ES-I3 (cell line): ENCODE measurements at regions not wholly inside any gene's neighbourhood (a gene's known extent, or its start where the extent isn't known, plus 50 kb on each side); places are given as distances from the start of the nearest gene placed in this dataset.
"Not testable (repeated sequence)": the region's sequence is repeated elsewhere in the genome, so short reads cannot be mapped to it uniquely, and the experiment has no call there.

Experiments used
- H3K36me3 ChIP-seq: 2 replicates; pipeline ENCODE4 v1.6.1; 2013; ENCODE audit warnings: mild to moderate bottlenecking, low read length, control low read depth, moderate library complexity; ENCODE audit not compliant: insufficient read depth
- H3K4me1 ChIP-seq: 2 replicates; pipeline ENCODE4 v1.6.1; 2013; ENCODE audit warnings: mild to moderate bottlenecking, control low read depth, low read length; ENCODE audit not compliant: insufficient read depth
- H3K9ac ChIP-seq: 2 replicates; pipeline ENCODE4 v1.6.1; 2013; ENCODE audit warnings: low read depth, mild to moderate bottlenecking, low read length, moderate library complexity
- H3K9me3 ChIP-seq: 2 replicates; pipeline ENCODE4 v1.6.1; 2013; ENCODE audit warnings: mild to moderate bottlenecking, low read length, moderate library complexity; ENCODE audit not compliant: control insufficient read depth, insufficient read depth

DNA sequence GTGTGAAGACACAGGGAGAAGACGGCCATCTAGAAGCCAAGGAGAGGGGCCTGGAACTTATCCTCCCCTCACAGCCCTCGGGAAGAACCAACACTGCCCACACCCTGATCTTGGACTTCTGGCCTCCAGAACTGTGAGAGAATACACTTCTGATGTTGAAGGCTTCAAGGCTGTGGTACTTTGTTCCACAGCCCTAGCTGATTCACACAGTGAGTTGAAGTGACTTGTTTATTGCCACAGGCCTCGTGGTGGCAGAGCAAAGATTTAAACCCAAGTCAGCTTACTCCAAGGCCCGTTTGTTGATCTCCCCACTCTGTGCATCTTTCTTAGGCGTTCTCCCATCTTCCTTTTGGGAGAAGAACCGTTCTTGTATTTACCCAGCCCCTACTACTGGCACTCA lies 72.8 kb downstream of the CYTL1 start:
- Histone ChIP-seq H3K4me1 (no peaks in the 10 kb centered on the region), H3K9ac (no peak overlapping the region), H3K9me3 (no peaks in the 10 kb centered on the region), H3K36me3 (no peaks in the 10 kb centered on the region)

DNA sequence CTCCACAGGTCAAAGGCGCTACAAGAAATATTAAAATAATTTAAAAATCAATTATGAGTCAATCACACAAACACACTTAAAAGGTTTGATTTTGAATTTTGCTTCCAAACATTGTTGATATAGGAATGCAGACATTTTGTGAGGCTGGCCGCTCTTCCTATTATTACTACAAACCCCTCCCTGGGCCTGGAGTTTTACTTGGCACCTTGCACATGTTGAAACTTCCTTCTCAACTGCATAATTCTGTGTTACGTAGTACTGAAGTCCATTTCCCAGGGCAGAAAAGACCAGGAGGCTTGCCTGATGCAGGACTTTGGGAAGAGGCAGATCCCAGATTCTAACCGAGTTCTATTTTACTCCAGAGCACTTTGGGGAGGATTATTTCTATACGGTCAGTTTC lies 71.5 kb downstream of the CYTL1 start:
- Histone ChIP-seq H3K4me1 (no peaks in the 10 kb centered on the region), H3K9me3 (no peaks in the 10 kb centered on the region), H3K9ac (no peak overlapping the region), H3K36me3 (no peaks in the 10 kb centered on the region)

DNA sequence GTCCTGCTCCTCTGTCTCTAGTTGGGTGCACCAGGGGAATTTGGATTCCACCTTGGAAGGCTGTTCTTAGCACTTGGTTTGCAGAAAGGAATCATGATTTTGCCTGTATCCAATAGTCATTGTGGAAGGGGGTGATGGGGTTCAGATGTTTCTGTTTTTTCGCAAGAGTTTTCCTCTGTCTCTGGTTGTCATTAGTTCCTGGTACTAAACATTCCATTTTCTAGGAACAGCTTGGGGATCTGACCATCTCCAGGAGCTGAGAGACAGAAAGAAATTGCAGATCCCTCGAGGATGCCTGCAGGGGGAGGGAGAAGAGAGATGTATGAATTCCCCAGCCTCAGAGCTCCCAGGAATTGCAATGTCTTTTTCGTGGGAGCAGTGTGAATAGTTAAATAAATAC lies 70.9 kb downstream of the CYTL1 start:
- H3K4me1 ChIP-seq: no peaks in the 10 kb centered on the region
- no peaks in the 10 kb centered on the region for H3K9me3 ChIP-seq
- no peak overlapping the region for H3K9ac ChIP-seq
- no peaks in the 10 kb centered on the region for H3K36me3 ChIP-seq

DNA sequence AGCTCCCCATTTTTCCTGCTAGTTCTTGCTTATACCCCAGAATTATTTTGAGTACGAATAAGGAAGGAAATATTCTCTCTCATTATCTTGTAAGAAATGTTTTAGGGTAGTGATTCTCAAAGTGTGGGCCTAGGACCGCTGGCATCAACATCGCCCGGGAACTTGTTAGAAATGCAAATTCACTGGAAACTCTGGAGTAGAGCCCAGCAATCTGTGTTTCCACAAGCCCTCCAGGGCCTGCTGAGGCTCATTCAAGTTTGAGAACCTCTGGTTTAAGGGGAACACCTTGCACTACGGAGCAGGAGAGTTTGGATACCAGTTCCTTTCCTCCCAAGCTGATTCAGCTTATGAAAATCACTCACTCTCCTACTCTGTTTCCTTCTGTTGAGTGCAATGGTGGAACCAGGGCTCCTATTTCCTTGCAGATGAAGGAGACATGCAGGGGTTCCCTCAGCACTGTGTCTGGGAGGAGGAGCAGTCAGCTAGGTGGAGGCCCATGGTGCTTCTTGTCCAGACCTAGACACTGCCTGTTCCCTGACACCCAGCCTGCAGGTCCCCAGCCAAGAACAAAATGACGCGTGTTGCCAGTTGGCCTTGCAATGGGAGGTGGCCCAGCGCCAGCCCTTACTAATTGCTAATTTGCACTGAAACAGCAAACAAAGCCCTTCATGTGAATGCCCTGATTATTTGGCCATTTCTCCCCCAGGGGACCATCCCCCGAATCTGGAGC lies 68.5 kb downstream of the CYTL1 start:
- Histone ChIP-seq H3K4me1 (no peaks in the 10 kb centered on the region), H3K36me3 (no peaks in the 10 kb centered on the region), H3K9me3 (no peaks in the 10 kb centered on the region), H3K9ac (no peak overlapping the region)

DNA sequence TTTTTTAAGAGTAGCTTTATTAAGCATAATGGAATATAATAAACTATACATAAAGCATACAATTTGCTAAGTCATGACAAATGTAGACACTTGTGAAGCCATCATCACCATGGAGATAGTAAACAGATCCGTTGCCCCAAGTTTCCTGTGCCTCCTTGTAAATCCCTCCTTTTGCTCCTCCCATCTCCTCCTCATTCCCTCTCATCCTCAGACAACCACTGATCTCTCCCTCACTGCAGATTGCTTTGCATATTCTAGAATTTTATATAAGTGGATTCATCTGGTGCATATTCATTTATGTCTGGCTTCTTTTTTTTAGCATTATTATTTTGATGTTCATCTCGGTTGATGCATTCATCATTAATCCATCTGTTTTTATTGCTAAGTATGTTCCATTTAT lies 67.0 kb downstream of the CYTL1 start:
- H3K9me3 ChIP-seq: no peaks in the 10 kb centered on the region
- H3K9ac ChIP-seq: no peak overlapping the region
- H3K4me1 ChIP-seq: no peaks in the 10 kb centered on the region
- H3K36me3 ChIP-seq: no peaks in the 10 kb centered on the region

DNA sequence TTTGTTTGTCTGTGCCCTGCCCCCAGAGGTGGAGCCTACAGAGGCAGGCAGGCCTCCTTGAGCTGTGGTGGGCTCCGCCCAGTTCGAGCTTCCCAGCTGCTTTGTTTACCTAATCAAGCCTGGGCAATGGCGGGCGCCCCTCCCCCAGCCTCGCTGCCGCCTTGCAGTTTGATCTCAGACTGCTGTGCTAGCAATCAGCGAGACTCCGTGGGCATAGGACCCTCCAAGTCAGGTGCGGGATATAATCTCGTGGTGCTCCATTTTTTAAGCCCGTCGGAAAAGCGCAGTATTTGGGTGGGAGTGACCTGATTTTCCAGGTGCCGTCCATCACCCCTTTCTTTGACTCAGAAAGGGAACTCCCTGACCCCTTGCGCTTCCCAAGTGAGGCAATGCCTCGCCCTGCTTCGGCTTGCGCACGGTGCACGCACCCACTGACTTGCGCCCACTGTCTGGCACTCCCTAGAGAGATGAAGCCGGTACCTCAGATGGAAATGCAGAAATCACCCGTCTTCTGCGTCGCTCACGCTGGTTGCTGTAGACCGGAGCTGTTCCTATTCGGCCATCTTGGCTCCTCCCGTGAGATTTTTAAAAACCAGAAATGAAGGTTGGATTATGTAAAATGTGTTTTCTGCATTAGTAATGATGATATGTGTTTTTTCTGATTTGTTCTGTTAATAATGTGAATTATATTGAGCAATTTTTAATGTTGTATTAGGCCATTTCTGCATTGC lies 59.7 kb downstream of the CYTL1 start:
- Histone ChIP-seq H3K9me3 (peaks cover 12% of the 10 kb centered on the region), H3K9ac (peak overlapping the region; percentile 47; the same call in 1 of the 2 replicates)
- not testable (repeated sequence) for H3K36me3 ChIP-seq, H3K4me1 ChIP-seq

DNA sequence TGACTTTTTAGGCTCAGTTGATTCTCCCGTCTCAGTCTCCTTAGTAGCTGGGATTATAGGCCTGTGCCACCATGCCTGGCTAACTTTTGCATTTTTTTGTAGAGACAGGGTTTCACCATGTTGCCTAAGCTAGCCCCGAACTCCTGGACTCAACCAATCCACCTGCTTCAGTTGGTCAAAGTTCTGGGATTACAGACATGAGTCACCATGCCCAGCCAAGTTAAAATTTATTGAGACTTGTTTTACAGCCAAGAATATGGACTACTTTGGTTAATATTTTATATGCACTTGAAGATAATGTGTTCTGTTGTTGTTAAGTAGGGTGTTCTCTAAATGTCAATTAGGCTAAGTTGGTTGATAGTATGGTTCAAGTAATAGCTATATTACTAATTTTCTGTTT lies 58.7 kb downstream of the CYTL1 start:
- Histone ChIP-seq H3K4me1 (no peaks in the 10 kb centered on the region), H3K9me3 (peaks cover 12% of the 10 kb centered on the region), H3K36me3 (no peaks in the 10 kb centered on the region), H3K9ac (no peak overlapping the region)

DNA sequence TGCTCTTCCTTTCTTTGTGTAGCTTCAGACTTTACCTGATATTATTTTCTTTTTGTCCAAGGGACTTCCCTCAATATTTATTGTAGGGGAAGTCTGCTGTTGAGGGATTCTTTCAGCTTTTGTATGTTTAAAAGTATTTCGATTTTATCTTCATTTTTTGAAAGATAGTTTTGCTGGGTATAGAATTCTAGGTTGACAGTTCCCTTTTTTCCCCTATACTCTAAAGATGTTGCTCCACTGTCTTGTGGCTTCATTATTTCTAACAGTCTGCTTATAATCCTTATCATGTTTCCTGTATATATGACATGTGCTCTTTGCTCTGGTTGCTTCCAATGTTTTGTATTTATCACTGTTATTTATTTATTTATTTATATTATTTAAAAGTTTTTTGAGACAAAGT lies 57.3 kb downstream of the CYTL1 start:
- H3K4me1 ChIP-seq: no peaks in the 10 kb centered on the region
- no peak overlapping the region for H3K9ac ChIP-seq

DNA sequence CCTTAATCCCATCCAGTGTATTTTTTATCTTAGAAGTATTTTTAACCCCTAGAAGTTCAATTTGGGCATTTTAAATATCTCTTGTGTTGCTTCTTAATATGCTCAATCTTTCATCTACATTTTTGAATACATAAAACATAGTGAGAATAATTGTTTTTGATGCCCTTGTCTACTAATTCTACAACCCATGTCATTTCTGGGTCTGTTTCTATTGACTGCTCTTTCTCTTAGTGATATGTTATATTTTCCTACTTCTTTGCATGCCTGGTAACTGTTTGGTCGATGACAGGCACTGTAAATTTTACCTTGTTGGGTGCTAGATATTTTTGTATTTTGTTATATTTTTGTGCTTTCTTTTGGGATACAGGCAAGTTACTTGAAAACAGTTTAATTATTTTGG lies 56.3 kb downstream of the CYTL1 start:
- Histone ChIP-seq H3K9ac (no peak overlapping the region), H3K4me1 (no peaks in the 10 kb centered on the region), H3K9me3 (peaks cover 12% of the 10 kb centered on the region), H3K36me3 (no peaks in the 10 kb centered on the region)

More for the DNA sequence above, 57.3 kb downstream of the CYTL1 start:
- Histone ChIP-seq H3K36me3 (no peaks in the 10 kb centered on the region), H3K9me3 (peaks cover 12% of the 10 kb centered on the region)
